BE2C (cell line): ENCODE measurements at regions not wholly inside any gene's neighbourhood (a gene's known extent, or its start where the extent isn't known, plus 50 kb on each side); places are given as distances from the start of the nearest gene placed in this dataset.

Source experiments
- DNase-seq: peaks from one replicate; pipeline ENCODE4 v3.0.0-alpha.2; 2020
- H3K27me3 ChIP-seq: fragments of 250-450 bp; sonication (Bioruptor Pico); 2 replicates; pipeline ENCODE4 v1.5.1; 2020; ENCODE audit warnings: mild to moderate bottlenecking
- H3K36me3 ChIP-seq: fragments of 250-450 bp; sonication (Bioruptor Pico); 2 replicates; pipeline ENCODE4 v1.5.1; 2020; ENCODE audit warnings: mild to moderate bottlenecking
- H3K4me1 ChIP-seq: fragments of 250-450 bp; sonication (Bioruptor Pico); 2 replicates; pipeline ENCODE4 v1.5.1; 2020
- H3K4me3 ChIP-seq: 2 replicates; pipeline ENCODE4 v1.5.1; 2011; ENCODE audit warnings: low read depth, low read length
- H3K9me3 ChIP-seq: fragments of 250-450 bp; sonication (Bioruptor Pico); 2 replicates; pipeline ENCODE4 v1.5.1; 2020
- TF ChIP-seq, protein P1 (sequence below): IDR thresholded peaks from 2 replicates; pipeline ENCODE4 v1.5.1; 2012; ENCODE audit warnings: mild to moderate bottlenecking, low read depth, low read length

DNA sequence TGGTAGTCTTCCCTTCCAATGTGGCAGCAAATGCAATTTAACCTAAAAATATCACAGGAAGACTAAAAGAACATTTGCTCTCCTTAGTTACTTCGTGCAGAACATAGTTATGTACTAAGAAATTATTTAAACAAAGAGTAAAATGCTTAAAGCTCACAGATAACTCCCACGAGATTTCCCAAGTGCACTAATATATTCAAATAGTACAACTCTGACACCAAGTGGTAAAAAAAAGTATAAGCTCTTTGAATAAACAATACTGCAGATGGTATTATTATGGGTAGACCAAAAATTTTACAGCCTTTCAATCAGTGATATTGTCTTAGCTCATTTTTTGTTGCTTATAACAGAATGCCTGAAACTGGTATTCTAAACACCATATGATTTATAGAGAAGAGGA, 52.8 kb upstream of the FILIP1 start:
- Histone ChIP-seq H3K9me3 (no peaks in the 10 kb centered on the region), H3K4me1 (no peaks in the 10 kb centered on the region), H3K27me3 (no peaks in the 10 kb centered on the region), H3K4me3 (no peak overlapping the region), H3K36me3 (no peaks in the 10 kb centered on the region)
- TF ChIP-seq, protein P1, sequence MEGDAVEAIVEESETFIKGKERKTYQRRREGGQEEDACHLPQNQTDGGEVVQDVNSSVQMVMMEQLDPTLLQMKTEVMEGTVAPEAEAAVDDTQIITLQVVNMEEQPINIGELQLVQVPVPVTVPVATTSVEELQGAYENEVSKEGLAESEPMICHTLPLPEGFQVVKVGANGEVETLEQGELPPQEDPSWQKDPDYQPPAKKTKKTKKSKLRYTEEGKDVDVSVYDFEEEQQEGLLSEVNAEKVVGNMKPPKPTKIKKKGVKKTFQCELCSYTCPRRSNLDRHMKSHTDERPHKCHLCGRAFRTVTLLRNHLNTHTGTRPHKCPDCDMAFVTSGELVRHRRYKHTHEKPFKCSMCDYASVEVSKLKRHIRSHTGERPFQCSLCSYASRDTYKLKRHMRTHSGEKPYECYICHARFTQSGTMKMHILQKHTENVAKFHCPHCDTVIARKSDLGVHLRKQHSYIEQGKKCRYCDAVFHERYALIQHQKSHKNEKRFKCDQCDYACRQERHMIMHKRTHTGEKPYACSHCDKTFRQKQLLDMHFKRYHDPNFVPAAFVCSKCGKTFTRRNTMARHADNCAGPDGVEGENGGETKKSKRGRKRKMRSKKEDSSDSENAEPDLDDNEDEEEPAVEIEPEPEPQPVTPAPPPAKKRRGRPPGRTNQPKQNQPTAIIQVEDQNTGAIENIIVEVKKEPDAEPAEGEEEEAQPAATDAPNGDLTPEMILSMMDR: peak; percentile 26; the same call in 1 of the 2 replicates
- no peak for DNase-seq

DNA sequence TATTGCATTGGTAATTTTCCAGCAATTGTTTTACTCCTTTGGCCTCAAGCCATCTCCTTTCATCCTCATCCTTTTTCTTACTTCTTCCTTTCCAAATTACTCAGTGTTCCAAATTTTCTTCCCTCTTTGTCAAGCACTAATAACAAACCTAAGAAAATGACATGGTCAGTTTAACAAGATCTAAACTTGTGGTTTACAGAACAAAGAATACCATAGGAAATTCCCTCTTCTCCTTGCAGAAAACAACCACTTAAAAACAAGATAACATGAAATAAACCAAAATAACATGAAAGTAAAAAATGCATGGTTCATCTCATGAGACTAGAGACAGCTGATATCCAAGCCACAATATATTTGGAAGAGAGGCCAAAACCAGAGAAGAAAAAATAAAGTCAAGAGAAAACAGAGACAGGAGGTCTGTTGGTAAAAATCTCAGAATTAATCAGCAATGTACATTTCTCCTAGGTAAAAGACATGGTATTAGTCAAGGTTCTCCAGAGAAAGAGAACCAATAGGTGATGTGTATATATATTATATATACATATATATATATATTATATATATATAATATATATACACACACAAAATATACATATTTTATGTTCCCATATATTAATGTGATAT, 51.0 kb upstream of the SENP6 start:
- DNase-seq: no peak
- Histone ChIP-seq H3K4me3 (no peak overlapping the region), H3K27me3 (no peaks in the 10 kb centered on the region), H3K9me3 (no peaks in the 10 kb centered on the region), H3K36me3 (no peaks in the 10 kb centered on the region), H3K4me1 (no peaks in the 10 kb centered on the region)
- TF ChIP-seq, protein P1: no peak

DNA sequence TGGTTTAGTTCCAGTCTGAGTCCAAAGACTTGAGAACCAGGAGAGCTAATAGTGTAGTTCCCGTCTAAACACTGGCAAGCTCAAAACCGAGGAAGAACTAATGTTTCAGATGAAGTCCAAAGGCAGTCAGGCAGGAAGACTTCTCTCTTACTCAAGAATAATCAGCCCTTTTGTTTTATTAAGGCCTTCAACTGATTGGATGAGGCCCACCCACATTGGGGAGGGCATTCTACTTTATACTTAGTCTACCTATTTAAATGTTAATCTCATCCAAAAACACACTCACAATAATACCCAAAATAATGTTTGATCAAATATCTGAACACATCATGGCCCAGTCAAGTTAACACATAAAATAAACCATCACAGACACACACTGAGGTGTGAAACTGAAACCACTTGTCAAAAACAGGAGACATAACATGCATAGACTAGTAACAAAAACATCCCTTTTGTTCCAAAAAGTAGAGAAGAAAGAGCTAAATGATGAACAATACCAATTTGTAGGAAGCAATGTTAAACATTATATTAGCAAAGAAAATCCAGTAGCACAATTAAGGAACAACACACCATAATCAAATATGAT, 50.2 kb upstream of the SENP6 start:
- H3K4me3 ChIP-seq: no peak overlapping the region
- H3K4me1 ChIP-seq: no peaks in the 10 kb centered on the region
- H3K27me3 ChIP-seq: no peaks in the 10 kb centered on the region
- no peaks in the 10 kb centered on the region for H3K9me3 ChIP-seq
- TF ChIP-seq, protein P1: no peak
- no peaks in the 10 kb centered on the region for H3K36me3 ChIP-seq
- DNase-seq: no peak
